Muscle of leg (tissue), 3 donors: ENCODE measurements at regions not wholly inside any gene's neighbourhood (a gene's known extent, or its start where the extent isn't known, plus 50 kb on each side); places are given as distances from the start of the nearest gene placed in this dataset.

Experiments used
- DNase-seq: peaks from one replicate; pipeline ENCODE4 v3.0.0; 2013
- H3K27ac ChIP-seq: one replicate; pipeline ENCODE4 v1.5.1; 2013; ENCODE audit warnings: mild to moderate bottlenecking, low read length, control low read depth
- H3K27me3 ChIP-seq: one replicate; pipeline ENCODE4 v1.6.1; 2013; ENCODE audit warnings: low read length; ENCODE audit not compliant: control insufficient read depth, insufficient read depth
- H3K36me3 ChIP-seq: one replicate; pipeline ENCODE4 v1.6.1; 2013; ENCODE audit warnings: low read length; ENCODE audit not compliant: control insufficient read depth, insufficient read depth
- H3K4me1 ChIP-seq: one replicate; pipeline ENCODE4 v1.6.1; 2013; ENCODE audit warnings: low read length; ENCODE audit not compliant: control insufficient read depth, insufficient read depth
- H3K4me3 ChIP-seq: one replicate; pipeline ENCODE4 v1.5.1; 2013; ENCODE audit warnings: low read length, control low read depth
- H3K9me3 ChIP-seq: replicated peaks from 2 replicates; pipeline ENCODE4 v1.6.1; 2013; ENCODE audit warnings: low read depth, low read length; ENCODE audit not compliant: control insufficient read depth
- WGBS: methylation state at CpG from one replicate; pipeline ENCODE4 v1.1.5; 2013; ENCODE audit warnings: missing lambda C conversion rate; ENCODE audit not compliant: insufficient coverage; 5-methylcytosine and 5-hydroxymethylcytosine counted together

- no peaks in the 10 kb centered on the region for H3K4me1 ChIP-seq
- no peak for DNase-seq
- H3K27me3 ChIP-seq: no peaks in the 10 kb centered on the region
- H3K9me3 ChIP-seq: no peaks in the 10 kb centered on the region
- no peak overlapping the region for H3K27ac ChIP-seq
- WGBS: no CpG with 5 or more reads among the region's 2 CpGs
- H3K36me3 ChIP-seq: no peaks in the 10 kb centered on the region
- no peak overlapping the region for H3K4me3 ChIP-seq
Observed at GRCh38 chr4:120175272-120175671, 108.6 kb upstream of the MAD2L1 start.

GRCh38 chr4:120163895-120164294 is 97.2 kb upstream of the MAD2L1 start:
- Histone ChIP-seq H3K9me3 (no peaks in the 10 kb centered on the region), H3K4me3 (no peak overlapping the region), H3K36me3 (no peaks in the 10 kb centered on the region), H3K4me1 (no peaks in the 10 kb centered on the region), H3K27ac (no peak overlapping the region), H3K27me3 (no peaks in the 10 kb centered on the region)
- whole genome bisulfite sequencing: 0% methylated on average over 1 of the region's 2 CpGs
- DNase-seq: peak; percentile 40

- DNase-seq: no peak
- no CpG with 5 or more reads among the region's 3 CpGs for WGBS
- Histone ChIP-seq H3K36me3 (no peaks in the 10 kb centered on the region), H3K27ac (no peak overlapping the region), H3K4me3 (no peak overlapping the region), H3K4me1 (no peaks in the 10 kb centered on the region), H3K9me3 (no peaks in the 10 kb centered on the region), H3K27me3 (no peaks in the 10 kb centered on the region)
Observed at GRCh38 chr4:120158841-120159463, 92.3 kb upstream of the MAD2L1 start.

- Histone ChIP-seq H3K4me1 (no peaks in the 10 kb centered on the region), H3K4me3 (no peak overlapping the region), H3K27me3 (no peaks in the 10 kb centered on the region), H3K27ac (no peak overlapping the region), H3K36me3 (no peaks in the 10 kb centered on the region), H3K9me3 (no peaks in the 10 kb centered on the region)
- DNase-seq: peak; percentile 12
- 45% methylated on average over 1 of the region's 2 CpGs for WGBS
Observed at GRCh38 chr4:120158046-120158445, 91.4 kb upstream of the MAD2L1 start.

- no peak overlapping the region for H3K27ac ChIP-seq
- 11% methylated on average over 1 of the region's 5 CpGs for WGBS
- no peaks in the 10 kb centered on the region for H3K36me3 ChIP-seq
- H3K4me1 ChIP-seq: no peaks in the 10 kb centered on the region
- DNase-seq: peak; percentile 83
- no peaks in the 10 kb centered on the region for H3K27me3 ChIP-seq
- H3K9me3 ChIP-seq: no peaks in the 10 kb centered on the region
- H3K4me3 ChIP-seq: no peak overlapping the region
Observed at GRCh38 chr4:120156120-120156718, 89.6 kb upstream of the MAD2L1 start.

- H3K27me3 ChIP-seq: no peaks in the 10 kb centered on the region
- no peak overlapping the region for H3K4me3 ChIP-seq
- H3K9me3 ChIP-seq: no peaks in the 10 kb centered on the region
- WGBS: no CpG with 5 or more reads among the region's 3 CpGs
- DNase-seq: no peak
- no peaks in the 10 kb centered on the region for H3K36me3 ChIP-seq
- no peaks in the 10 kb centered on the region for H3K4me1 ChIP-seq
- H3K27ac ChIP-seq: no peak overlapping the region
Observed at GRCh38 chr4:120155287-120155686, 88.6 kb upstream of the MAD2L1 start.

GRCh38 chr4:120144634-120145033 is 78.0 kb upstream of the MAD2L1 start:
- WGBS: 40% methylated on average over 2 of the region's 3 CpGs
- H3K4me1 ChIP-seq: no peaks in the 10 kb centered on the region
- DNase-seq: no peak
- H3K4me3 ChIP-seq: no peak overlapping the region
- no peaks in the 10 kb centered on the region for H3K9me3 ChIP-seq
- H3K27ac ChIP-seq: no peak overlapping the region
- no peaks in the 10 kb centered on the region for H3K36me3 ChIP-seq
- H3K27me3 ChIP-seq: no peaks in the 10 kb centered on the region

- 86% methylated on average over 3 of the region's 5 CpGs for WGBS
- Histone ChIP-seq H3K27ac (no peak overlapping the region), H3K4me1 (no peaks in the 10 kb centered on the region), H3K36me3 (no peaks in the 10 kb centered on the region), H3K27me3 (no peaks in the 10 kb centered on the region), H3K9me3 (no peaks in the 10 kb centered on the region), H3K4me3 (no peak overlapping the region)
- no peak for DNase-seq
Observed at GRCh38 chr4:120144041-120144440, 77.4 kb upstream of the MAD2L1 start.

- Histone ChIP-seq H3K27me3 (no peaks in the 10 kb centered on the region), H3K36me3 (no peaks in the 10 kb centered on the region), H3K4me1 (no peaks in the 10 kb centered on the region), H3K4me3 (no peak overlapping the region), H3K9me3 (no peaks in the 10 kb centered on the region), H3K27ac (no peak overlapping the region)
- DNase-seq: no peak
Observed at GRCh38 chr4:120139392-120139791, 72.7 kb upstream of the MAD2L1 start.

GRCh38 chr4:120132935-120133334 is 66.3 kb upstream of the MAD2L1 start:
- Histone ChIP-seq H3K9me3 (no peaks in the 10 kb centered on the region), H3K36me3 (no peaks in the 10 kb centered on the region), H3K27me3 (no peaks in the 10 kb centered on the region), H3K4me1 (no peaks in the 10 kb centered on the region), H3K27ac (no peak overlapping the region), H3K4me3 (no peak overlapping the region)
- no CpG with 5 or more reads among the region's 2 CpGs for WGBS
- no peak for DNase-seq

- H3K36me3 ChIP-seq: no peaks in the 10 kb centered on the region
- no peak overlapping the region for H3K4me3 ChIP-seq
- H3K9me3 ChIP-seq: no peaks in the 10 kb centered on the region
- DNase-seq: no peak
- 64% methylated on average over 2 of the region's 2 CpGs for WGBS
- H3K27ac ChIP-seq: no peak overlapping the region
- no peaks in the 10 kb centered on the region for H3K4me1 ChIP-seq
- no peaks in the 10 kb centered on the region for H3K27me3 ChIP-seq
Observed at GRCh38 chr4:120130786-120131185, 64.1 kb upstream of the MAD2L1 start.
